Neuronal stem cell (in vitro differentiated cells): ENCODE measurements at regions not wholly inside any gene's neighbourhood (a gene's known extent, or its start where the extent isn't known, plus 50 kb on each side); places are given as distances from the start of the nearest gene placed in this dataset.

ENCODE experiments used
- DNase-seq: peaks from one replicate; pipeline ENCODE4 v3.0.0-alpha.2; 2013; ENCODE audit warnings: low spot score
- H2AFZ ChIP-seq: one replicate; pipeline ENCODE4 v1.6.1; 2013; ENCODE audit warnings: mild to moderate bottlenecking, low read length, inconsistent platforms
- H2AK5ac ChIP-seq: 2 replicates; pipeline ENCODE4 v1.6.1; 2013; ENCODE audit warnings: low read depth, mild to moderate bottlenecking, inconsistent platforms, low read length, moderate library complexity, mixed read lengths
- H2BK120ac ChIP-seq: 2 replicates; pipeline ENCODE4 v1.6.1; 2013; ENCODE audit warnings: low read depth, mild to moderate bottlenecking, inconsistent platforms, low read length, moderate library complexity, mixed read lengths
- H2BK12ac ChIP-seq: one replicate; pipeline ENCODE4 v1.6.1; 2013; ENCODE audit warnings: low read length, inconsistent platforms
- H2BK15ac ChIP-seq: 2 replicates; pipeline ENCODE4 v1.6.1; 2013; ENCODE audit warnings: mild to moderate bottlenecking, low read length, inconsistent platforms, mixed read lengths
- H2BK5ac ChIP-seq: one replicate; pipeline ENCODE4 v1.6.1; 2013; ENCODE audit warnings: inconsistent platforms, mild to moderate bottlenecking, low read length, moderate library complexity
- H3K14ac ChIP-seq: one replicate; pipeline ENCODE4 v1.6.1; 2013; ENCODE audit warnings: low read length, inconsistent platforms
- H3K18ac ChIP-seq: 2 replicates; pipeline ENCODE4 v1.6.1; 2013; ENCODE audit warnings: low read length, inconsistent platforms
- H3K23ac ChIP-seq: 2 replicates; pipeline ENCODE4 v1.6.1; 2013; ENCODE audit warnings: low read depth, mild to moderate bottlenecking, mixed read lengths, low read length, inconsistent platforms; ENCODE audit not compliant: poor library complexity
- H3K27ac ChIP-seq: replicated peaks from 3 replicates; pipeline ENCODE4 v1.5.1; 2013; ENCODE audit warnings: low read length, inconsistent platforms
- H3K27me3 ChIP-seq, 3 experiments: 2 replicates each; pipeline ENCODE4 v1.6.1; 2013; ENCODE audit warnings: low read length in 3 of 3, mild to moderate bottlenecking in 2 of 3, inconsistent platforms in 1 of 3, low read depth in 1 of 3, mixed read lengths in 1 of 3, moderate library complexity in 1 of 3; ENCODE audit not compliant: control insufficient read depth in 3 of 3, insufficient read depth in 3 of 3
- H3K36me3 ChIP-seq, 2 donors: replicated peaks in 1 of 2; 2 replicates each; pipeline ENCODE4 v1.6.1; 2013; ENCODE audit warnings: low read length in 2 of 2; ENCODE audit not compliant: control insufficient read depth in 2 of 2, insufficient read depth in 2 of 2
- H3K4ac ChIP-seq: 2 replicates; pipeline ENCODE4 v1.6.1; 2013; ENCODE audit warnings: inconsistent platforms, mild to moderate bottlenecking, low read length, moderate library complexity
- H3K4me1 ChIP-seq, 2 donors: 1 replicate in 1 of 2; 2 replicates in 1 of 2; pipeline ENCODE4 v1.6.1; 2013; ENCODE audit warnings: low read length in 2 of 2, low read depth in 1 of 2; ENCODE audit not compliant: control insufficient read depth in 2 of 2, insufficient read depth in 1 of 2
- H3K4me2 ChIP-seq: one replicate; pipeline ENCODE4 v1.6.1; 2013; ENCODE audit warnings: mild to moderate bottlenecking, low read length, inconsistent platforms; ENCODE audit not compliant: insufficient read depth, poor library complexity, severe bottlenecking
- H3K4me3 ChIP-seq, 2 donors: 2 replicates each; pipeline ENCODE4 v1.5.1; 2013; ENCODE audit warnings: low read length in 2 of 2, mild to moderate bottlenecking in 2 of 2, inconsistent platforms in 1 of 2, moderate library complexity in 1 of 2
- H3K79me1 ChIP-seq: one replicate; pipeline ENCODE4 v1.6.1; 2013; ENCODE audit warnings: low read depth, mild to moderate bottlenecking, inconsistent platforms, low read length, moderate library complexity
- H3K9ac ChIP-seq: one replicate; pipeline ENCODE4 v1.6.1; 2013; ENCODE audit warnings: mild to moderate bottlenecking, low read depth, low read length, inconsistent platforms; ENCODE audit not compliant: poor library complexity
- H3K9me3 ChIP-seq, 2 donors: replicated peaks in 1 of 2; 2 replicates each; pipeline versions ENCODE3 to v1.6.1; 2013; ENCODE audit warnings: low read length in 2 of 2, mild to moderate bottlenecking in 2 of 2, inconsistent platforms in 1 of 2, low read depth in 1 of 2, mixed read lengths in 1 of 2, moderate library complexity in 1 of 2; ENCODE audit not compliant: control insufficient read depth in 2 of 2, insufficient read depth in 1 of 2
- H4K8ac ChIP-seq: one replicate; pipeline ENCODE4 v1.6.1; 2013; ENCODE audit warnings: low read depth, mild to moderate bottlenecking, inconsistent platforms, low read length, moderate library complexity
- H4K91ac ChIP-seq: one replicate; pipeline ENCODE4 v1.6.1; 2013; ENCODE audit warnings: low read length, low read depth, mild to moderate bottlenecking, inconsistent platforms; ENCODE audit not compliant: poor library complexity
- WGBS, 2 donors: extraction: QIAGEN DNeasy Blood & Tissue Kit; methylation state at CpG; one replicate each; pipeline ENCODE4 v1.1.7; 2013; ENCODE audit warnings: missing lambda C conversion rate in 2 of 2, mixed read lengths in 1 of 2; ENCODE audit not compliant: insufficient read length in 2 of 2, insufficient replicate concordance in 1 of 2; ENCODE audit errors: extremely low coverage in 2 of 2; 5-methylcytosine and 5-hydroxymethylcytosine counted together

GRCh38 chr3:82005266-82005665 is 243.8 kb upstream of the GBE1 start:
- Histone ChIP-seq H3K4me1 (no peaks in the 10 kb centered on the region), H4K8ac (no peak overlapping the region), H3K4ac (no peak overlapping the region), H3K27me3 (no peaks in the 10 kb centered on the region), H2BK12ac (no peak overlapping the region), H3K79me1 (no peaks in the 10 kb centered on the region), H2BK120ac (no peak overlapping the region), H3K9ac (no peak overlapping the region), H3K27ac (no peak overlapping the region), H2BK15ac (no peak overlapping the region), H2AFZ (no peak overlapping the region), H3K18ac (no peak overlapping the region), H3K4me3 (no peak overlapping the region), H3K14ac (no peak overlapping the region), H2AK5ac (no peak overlapping the region), H3K23ac (no peak overlapping the region), H2BK5ac (no peak overlapping the region), H4K91ac (no peak overlapping the region), H3K4me2 (no peak overlapping the region), H3K9me3 (peaks cover 0 to 3% of the 10 kb centered on the region in 2 donors), H3K36me3 (no peaks in the 10 kb centered on the region)
- DNase-seq = no peak
- no CpG with 5 or more reads among the region's 3 CpGs for WGBS, 2 donors

- Histone ChIP-seq H2BK12ac (no peak overlapping the region), H2BK120ac (no peak overlapping the region), H3K27me3 (no peaks in the 10 kb centered on the region), H2BK5ac (no peak overlapping the region), H3K36me3 (no peaks in the 10 kb centered on the region), H3K4me1 (no peaks in the 10 kb centered on the region), H3K18ac (no peak overlapping the region), H3K4ac (no peak overlapping the region), H2AK5ac (no peak overlapping the region), H3K4me2 (no peak overlapping the region), H2BK15ac (no peak overlapping the region), H3K79me1 (no peaks in the 10 kb centered on the region), H2AFZ (no peak overlapping the region), H3K9me3 (peaks cover 0 to 3% of the 10 kb centered on the region in 2 donors), H3K4me3 (no peak overlapping the region), H3K23ac (no peak overlapping the region), H3K27ac (no peak overlapping the region), H4K8ac (no peak overlapping the region), H4K91ac (no peak overlapping the region), H3K14ac (no peak overlapping the region), H3K9ac (no peak overlapping the region)
- DNase-seq = no peak
- WGBS, 2 donors = no CpG with 5 or more reads among the region's 2 CpGs
These were observed 242.8 kb upstream of the GBE1 start for GRCh38 chr3:82004266-82004665.

DNA sequence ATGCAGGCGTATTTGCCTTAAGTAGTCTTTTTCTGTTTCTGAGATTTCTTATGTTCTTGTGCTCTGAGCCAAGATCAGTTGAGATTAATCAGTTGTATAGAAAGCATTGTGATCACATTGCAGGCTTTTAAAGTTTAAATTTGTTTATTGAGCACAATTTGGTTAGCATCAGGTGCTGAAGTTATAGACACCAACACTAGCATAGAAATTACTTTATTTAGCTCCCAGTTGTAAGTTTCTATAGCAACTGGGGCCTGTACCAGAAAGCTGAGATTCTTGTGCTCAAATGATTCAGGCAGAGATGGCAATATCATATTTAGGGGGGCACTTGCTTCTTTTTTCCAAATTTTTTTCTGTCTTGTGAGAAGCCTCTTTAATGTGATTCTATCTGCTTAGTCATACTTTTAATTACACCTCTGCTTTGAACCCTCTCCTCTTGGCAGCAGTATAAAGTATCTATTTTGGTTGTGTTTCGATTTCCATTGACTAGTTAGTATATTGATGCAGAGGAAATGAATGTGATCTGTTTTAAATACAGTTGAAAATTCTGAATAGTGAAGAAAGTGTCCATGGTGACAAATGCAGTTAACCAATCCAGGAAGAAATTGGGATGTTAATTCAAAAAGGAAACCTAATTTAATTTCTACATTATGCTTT is 241.7 kb upstream of the GBE1 start:
- no peaks in the 10 kb centered on the region for H3K36me3 ChIP-seq
- WGBS, 2 donors = no CpG with 5 or more reads among the region's 2 CpGs

DNA sequence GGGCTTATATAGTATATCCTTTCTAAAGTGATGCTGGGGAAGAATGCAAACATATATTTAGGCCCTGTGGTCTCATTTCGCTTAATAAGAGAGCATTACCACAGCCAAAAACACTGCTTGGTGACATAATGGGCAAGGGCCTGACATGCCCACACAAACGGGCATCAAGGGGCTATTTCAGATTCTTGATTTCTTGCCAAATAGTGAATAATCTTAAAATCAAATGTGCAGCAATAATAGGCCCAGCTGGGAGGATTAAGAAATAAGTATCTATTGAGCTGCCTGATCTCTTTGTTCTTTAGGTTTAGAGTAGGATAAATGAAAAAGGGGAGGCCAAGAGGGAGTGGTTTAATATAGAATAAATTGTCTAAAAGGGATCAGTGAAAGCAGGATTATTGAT is 241.0 kb upstream of the GBE1 start:
- no peaks in the 10 kb centered on the region for H3K27me3 ChIP-seq
- H3K18ac ChIP-seq = no peak overlapping the region
- DNase-seq = no peak

More for the DNA sequence above, 241.7 kb upstream of the GBE1 start:
- Histone ChIP-seq H3K27ac (no peak overlapping the region), H4K8ac (no peak overlapping the region), H3K79me1 (no peaks in the 10 kb centered on the region), H2BK120ac (no peak overlapping the region), H3K18ac (no peak overlapping the region), H3K14ac (no peak overlapping the region), H2AK5ac (no peak overlapping the region), H3K4ac (no peak overlapping the region), H4K91ac (no peak overlapping the region), H2BK5ac (no peak overlapping the region), H2AFZ (no peak overlapping the region), H3K9me3 (peaks cover 0 to 3% of the 10 kb centered on the region in 2 donors), H3K4me1 (no peaks in the 10 kb centered on the region), H3K4me2 (no peak overlapping the region), H3K23ac (no peak overlapping the region), H2BK12ac (no peak overlapping the region), H3K4me3 (no peak overlapping the region), H3K27me3 (no peaks in the 10 kb centered on the region), H3K9ac (no peak overlapping the region), H2BK15ac (no peak overlapping the region)
- DNase-seq = no peak

More for the DNA sequence above, 241.0 kb upstream of the GBE1 start:
- no peak overlapping the region for H3K4ac ChIP-seq
- H2BK15ac ChIP-seq = no peak overlapping the region
- no peak overlapping the region for H3K27ac ChIP-seq
- no peak overlapping the region for H2AK5ac ChIP-seq
- no peak overlapping the region for H4K8ac ChIP-seq
- H3K36me3 ChIP-seq = no peaks in the 10 kb centered on the region
- H4K91ac ChIP-seq = no peak overlapping the region
- H3K4me2 ChIP-seq = no peak overlapping the region
- WGBS, 2 donors = no CpG with 5 or more reads among the region's 2 CpGs
- H3K23ac ChIP-seq = no peak overlapping the region
- peaks cover 0 to 3% of the 10 kb centered on the region in 2 donors for H3K9me3 ChIP-seq
- H2BK120ac ChIP-seq = no peak overlapping the region
- no peaks in the 10 kb centered on the region for H3K4me1 ChIP-seq
- no peak overlapping the region for H2BK5ac ChIP-seq
- H3K14ac ChIP-seq = no peak overlapping the region
- H3K79me1 ChIP-seq = no peaks in the 10 kb centered on the region
- H3K9ac ChIP-seq = no peak overlapping the region
- no peak overlapping the region for H3K4me3 ChIP-seq
- H2AFZ ChIP-seq = no peak overlapping the region
- no peak overlapping the region for H2BK12ac ChIP-seq
